CD4-positive, alpha-beta memory T cell (primary cell): ENCODE measurements at regions not wholly inside any gene's neighbourhood (a gene's known extent, or its start where the extent isn't known, plus 50 kb on each side); places are given as distances from the start of the nearest gene placed in this dataset.

Experiments used
- CTCF ChIA-PET: fragments of 350-600 bp; sonication (Branson Sonifier 250); formaldehyde crosslinking; loops from one replicate; lab custom pipeline; 2021; ENCODE audit warnings: inconsistent platforms; ENCODE audit not compliant: partially characterized antibody; lab: Charles Lee
- POLR2A ChIA-PET: fragments of 350-600 bp; sonication (Branson Sonifier 250); formaldehyde crosslinking; loops from one replicate; lab custom pipeline; 2021; ENCODE audit not compliant: partially characterized antibody; lab: Charles Lee
- DNase-seq, 5 donors: peaks; one replicate each; pipeline versions ENCODE4 v3.0.0 to v3.0.0-alpha.2; 2020 to 2022; ENCODE audit warnings: mixed read lengths in 1 of 5
- H3K27ac ChIP-seq: one replicate; pipeline ENCODE4 v1.7.0; 2013; ENCODE audit warnings: low read depth, low read length
- H3K27me3 ChIP-seq: 2 replicates; pipeline ENCODE4 v1.7.0; 2013; ENCODE audit warnings: mild to moderate bottlenecking, low read length, moderate library complexity; ENCODE audit not compliant: insufficient read depth
- H3K36me3 ChIP-seq: 2 replicates; pipeline ENCODE4 v1.7.0; 2013; ENCODE audit warnings: mild to moderate bottlenecking, low read length, moderate library complexity; ENCODE audit not compliant: insufficient read depth
- H3K4me1 ChIP-seq: 2 replicates; pipeline ENCODE4 v1.7.0; 2013; ENCODE audit warnings: mild to moderate bottlenecking, low read length, moderate library complexity; ENCODE audit not compliant: insufficient read depth
- H3K4me3 ChIP-seq, 2 donors: one replicate each; pipeline ENCODE4 v1.7.0; 2013; ENCODE audit warnings: low read length in 2 of 2, mild to moderate bottlenecking in 1 of 2
- H3K9me3 ChIP-seq, 2 donors: one replicate each; pipeline ENCODE4 v1.7.0; 2013; ENCODE audit warnings: low read length in 2 of 2, control low read depth in 1 of 2; ENCODE audit not compliant: control insufficient read depth in 1 of 2
- H3K27ac Mint-ChIP-seq, 7 donors: one replicate each; pipeline ENCODE4 v1.8.0; 2020 to 2021; ENCODE audit warnings: mixed read lengths in 7 of 7, mild to moderate bottlenecking in 6 of 7, inconsistent platforms in 3 of 7, moderate library complexity in 3 of 7
- H3K27me3 Mint-ChIP-seq, 2 donors: one replicate each; pipeline ENCODE4 v1.8.0; 2020 to 2021; ENCODE audit warnings: mixed read lengths in 2 of 2
- H3K36me3 Mint-ChIP-seq, 2 donors: one replicate each; pipeline ENCODE4 v1.8.0; 2020 to 2021; ENCODE audit warnings: mixed read lengths in 2 of 2, inconsistent platforms in 1 of 2, mild to moderate bottlenecking in 1 of 2
- H3K4me1 Mint-ChIP-seq, 4 donors: one replicate each; pipeline ENCODE4 v1.8.0; 2020 to 2021; ENCODE audit warnings: mixed read lengths in 4 of 4, mild to moderate bottlenecking in 1 of 4
- H3K4me3 Mint-ChIP-seq, 8 donors: one replicate each; pipeline ENCODE4 v1.8.0; 2020 to 2021; ENCODE audit warnings: mixed read lengths in 8 of 8, mild to moderate bottlenecking in 7 of 8, moderate library complexity in 6 of 8, inconsistent platforms in 3 of 8
- H3K9me3 Mint-ChIP-seq, 8 donors: one replicate each; pipeline ENCODE4 v1.8.0; 2020 to 2021; ENCODE audit warnings: mixed read lengths in 8 of 8, mild to moderate bottlenecking in 5 of 8, inconsistent platforms in 3 of 8, moderate library complexity in 1 of 8
- intact Hi-C: fragments of 100-400 bp; cut with micrococcal nuclease; formaldehyde crosslinking; loops from one replicate; pipeline ENCODE4 v1.15.1; 2023

- H3K27ac Mint-ChIP-seq = no peak overlapping the region
- peaks cover 0 to 3% (median 0%) of the 10 kb centered on the region in 8 donors for H3K9me3 Mint-ChIP-seq
- Histone ChIP-seq H3K27ac (no peak overlapping the region), H3K9me3 (no peaks in the 10 kb centered on the region), H3K4me1 (no peaks in the 10 kb centered on the region), H3K36me3 (no peaks in the 10 kb centered on the region), H3K27me3 (no peaks in the 10 kb centered on the region), H3K4me3 (no peak overlapping the region)
- intact Hi-C loops = no loop called here
- no peaks in the 10 kb centered on the region for H3K4me1 Mint-ChIP-seq
- CTCF ChIA-PET = no interaction called here
- H3K27me3 Mint-ChIP-seq = peaks cover 3 to 6% of the 10 kb centered on the region in 2 donors
- H3K4me3 Mint-ChIP-seq = no peak overlapping the region
- POLR2A ChIA-PET = no interaction called here
- H3K36me3 Mint-ChIP-seq = no peaks in the 10 kb centered on the region
- DNase-seq = no peak
These were observed 62.6 kb upstream of the TBX20 start for GRCh38 chr7:35316549-35316948.

- Mint-ChIP-seq H3K27me3 (peaks cover 1 to 6% of the 10 kb centered on the region in 2 donors), H3K9me3 (peaks cover 0 to 3% (median 0%) of the 10 kb centered on the region in 8 donors), H3K4me3 (no peak overlapping the region), H3K36me3 (no peaks in the 10 kb centered on the region), H3K27ac (no peak overlapping the region), H3K4me1 (no peaks in the 10 kb centered on the region)
- H3K4me1 ChIP-seq = no peaks in the 10 kb centered on the region
- no peak overlapping the region for H3K4me3 ChIP-seq
- H3K36me3 ChIP-seq = no peaks in the 10 kb centered on the region
- CTCF ChIA-PET = no interaction called here
- no peak overlapping the region for H3K27ac ChIP-seq
- intact Hi-C loops = no loop called here
- no peak for DNase-seq
- no peaks in the 10 kb centered on the region for H3K27me3 ChIP-seq
- H3K9me3 ChIP-seq = no peaks in the 10 kb centered on the region
- POLR2A ChIA-PET = no interaction called here
These were observed 61.6 kb upstream of the TBX20 start for GRCh38 chr7:35315517-35315916.

GRCh38 chr7:35314354-35314753 is 60.5 kb upstream of the TBX20 start:
- CTCF ChIA-PET = no interaction called here
- H3K36me3 Mint-ChIP-seq = no peaks in the 10 kb centered on the region
- no peak overlapping the region for H3K27ac Mint-ChIP-seq
- H3K27me3 Mint-ChIP-seq = peaks cover 0 to 3% of the 10 kb centered on the region in 2 donors
- Histone ChIP-seq H3K4me1 (no peaks in the 10 kb centered on the region), H3K4me3 (no peak overlapping the region), H3K27me3 (no peaks in the 10 kb centered on the region), H3K9me3 (no peaks in the 10 kb centered on the region), H3K27ac (no peak overlapping the region), H3K36me3 (no peaks in the 10 kb centered on the region)
- POLR2A ChIA-PET = no interaction called here
- no peak overlapping the region for H3K4me3 Mint-ChIP-seq
- no peak for DNase-seq
- intact Hi-C loops = no loop called here
- H3K9me3 Mint-ChIP-seq = peaks cover 0 to 3% (median 0%) of the 10 kb centered on the region in 8 donors
- no peaks in the 10 kb centered on the region for H3K4me1 Mint-ChIP-seq

GRCh38 chr7:35313575-35313974 is 59.7 kb upstream of the TBX20 start:
- no peaks in the 10 kb centered on the region for H3K4me1 ChIP-seq
- Mint-ChIP-seq H3K9me3 (peaks cover 0 to 3% (median 0%) of the 10 kb centered on the region in 8 donors), H3K4me1 (no peaks in the 10 kb centered on the region), H3K4me3 (no peak overlapping the region), H3K27me3 (peaks cover 0 to 3% of the 10 kb centered on the region in 2 donors), H3K27ac (no peak overlapping the region), H3K36me3 (no peaks in the 10 kb centered on the region)
- ChIA-PET POLR2A (no interaction called here), CTCF (no interaction called here)
- H3K9me3 ChIP-seq = no peaks in the 10 kb centered on the region
- no peaks in the 10 kb centered on the region for H3K36me3 ChIP-seq
- no peak for DNase-seq
- intact Hi-C loops = no loop called here
- no peak overlapping the region for H3K4me3 ChIP-seq
- H3K27me3 ChIP-seq = no peaks in the 10 kb centered on the region
- H3K27ac ChIP-seq = no peak overlapping the region
